ENCODE measurements at regions not wholly inside any gene's neighbourhood (a gene's known extent, or its start where the extent isn't known, plus 50 kb on each side); places are given as distances from the start of the nearest gene placed in this dataset.

- intact Hi-C loops (cut with DNase I; ENCODE audit: low total_unique reads): no loop called here
- Histone ChIP-seq H3K4me1 (no peaks in the 10 kb centered on the region), H3K4me3 (no peak overlapping the region), H3K9me3 (no peaks in the 10 kb centered on the region), H3K36me3 (no peaks in the 10 kb centered on the region), H3K27ac (no peak overlapping the region), H3K27me3 (no peaks in the 10 kb centered on the region)
- DNase-seq: no peak
- no peak for TF ChIP-seq CTCF (IDR thresholded peaks at IDR 0.05)
Observed at GRCh38 chr10:64977915-64978314, 1456.7 kb downstream of the REEP3 start.

- H3K36me3 ChIP-seq: no peaks in the 10 kb centered on the region
- H3K27me3 ChIP-seq: no peaks in the 10 kb centered on the region
- TF ChIP-seq CTCF (IDR thresholded peaks at IDR 0.05): no peak
- intact Hi-C loops (cut with DNase I; ENCODE audit: low total_unique reads): no loop called here
- no peak overlapping the region for H3K4me3 ChIP-seq
- no peak for DNase-seq
- no peak overlapping the region for H3K27ac ChIP-seq
- H3K4me1 ChIP-seq: no peaks in the 10 kb centered on the region
- no peaks in the 10 kb centered on the region for H3K9me3 ChIP-seq
Observed at GRCh38 chr10:64996886-64997285, 1475.7 kb downstream of the REEP3 start.

DNA sequence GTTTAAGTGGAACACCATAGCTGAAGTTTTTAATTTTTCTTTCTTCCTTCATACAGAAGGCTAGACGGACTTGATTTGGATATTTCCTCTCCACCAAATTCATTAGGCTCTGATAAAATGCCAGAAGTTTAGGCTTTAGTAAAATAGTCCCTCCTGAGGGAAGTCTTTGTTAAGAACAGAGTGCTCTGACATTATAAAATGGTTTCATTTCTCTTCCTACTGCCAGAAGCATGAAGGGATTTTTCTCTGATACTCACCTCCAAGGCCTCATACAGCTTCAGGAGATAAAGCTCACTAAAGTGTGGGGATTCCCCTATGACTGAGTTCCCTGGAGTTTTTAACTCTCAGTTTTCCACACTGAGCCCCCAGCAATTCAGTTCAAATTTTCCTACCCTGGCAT, 1489.6 kb downstream of the REEP3 start:
- H3K4me1 ChIP-seq: no peaks in the 10 kb centered on the region
- H3K9me3 ChIP-seq: no peaks in the 10 kb centered on the region
- intact Hi-C loops (cut with DNase I; ENCODE audit: low total_unique reads): no loop called here
- H3K27ac ChIP-seq: no peak overlapping the region
- no peaks in the 10 kb centered on the region for H3K27me3 ChIP-seq
- no peaks in the 10 kb centered on the region for H3K36me3 ChIP-seq
- TF ChIP-seq CTCF (IDR thresholded peaks at IDR 0.05): no peak
- no peak overlapping the region for H3K4me3 ChIP-seq
- DNase-seq: no peak

- no peak overlapping the region for H3K27ac ChIP-seq
- H3K4me3 ChIP-seq: no peak overlapping the region
- H3K4me1 ChIP-seq: no peaks in the 10 kb centered on the region
- H3K36me3 ChIP-seq: no peaks in the 10 kb centered on the region
- intact Hi-C loops (cut with DNase I; ENCODE audit: low total_unique reads): no loop called here
- no peaks in the 10 kb centered on the region for H3K9me3 ChIP-seq
- DNase-seq: no peak
- no peak for TF ChIP-seq CTCF (IDR thresholded peaks at IDR 0.05)
- H3K27me3 ChIP-seq: no peaks in the 10 kb centered on the region
Observed at GRCh38 chr10:65017523-65017922, 1496.3 kb downstream of the REEP3 start.

DNA sequence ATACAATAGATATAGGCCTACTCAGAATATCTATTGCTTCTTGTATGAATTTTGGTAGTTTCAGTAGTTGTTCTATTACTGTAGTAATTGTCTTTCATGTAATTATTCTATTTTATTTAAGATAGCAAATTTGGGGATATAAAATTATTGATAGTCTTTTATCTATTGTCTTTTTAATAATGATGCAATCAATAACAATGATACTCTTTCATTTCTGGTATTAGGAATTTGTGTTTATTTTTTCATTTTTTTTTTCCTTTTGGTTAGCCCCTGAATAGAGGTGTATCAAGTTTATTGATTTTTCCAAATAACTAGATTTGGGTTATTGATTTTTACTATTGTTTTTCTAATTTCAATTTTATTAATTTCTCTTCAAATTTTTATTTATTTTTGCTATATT, 1503.7 kb downstream of the REEP3 start:
- DNase-seq: no peak
- no peaks in the 10 kb centered on the region for H3K4me1 ChIP-seq
- H3K4me3 ChIP-seq: no peak overlapping the region
- TF ChIP-seq CTCF (IDR thresholded peaks at IDR 0.05): no peak
- no peaks in the 10 kb centered on the region for H3K9me3 ChIP-seq
- intact Hi-C loops (cut with DNase I; ENCODE audit: low total_unique reads): no loop called here
- H3K27ac ChIP-seq: no peak overlapping the region
- no peaks in the 10 kb centered on the region for H3K36me3 ChIP-seq
- no peaks in the 10 kb centered on the region for H3K27me3 ChIP-seq

DNA sequence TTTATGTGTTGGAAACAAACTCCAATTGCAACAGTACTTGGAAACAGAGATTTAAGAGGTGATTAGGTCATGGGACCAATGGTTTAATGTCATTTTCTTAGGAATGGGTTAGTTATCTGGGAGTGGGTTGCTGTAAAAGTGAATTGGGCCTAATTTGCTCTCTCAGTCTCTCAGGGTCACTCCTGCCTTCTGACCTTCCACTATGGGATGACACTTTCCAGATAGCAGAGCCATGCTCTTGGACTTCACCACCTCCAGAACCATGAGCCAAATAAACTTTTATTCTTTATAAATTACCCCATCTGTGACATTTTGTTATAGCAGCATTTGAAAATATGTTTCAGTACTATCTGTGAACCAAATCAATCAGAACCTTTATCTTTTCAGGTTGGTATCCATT, 1509.1 kb downstream of the REEP3 start:
- DNase-seq: no peak
- Histone ChIP-seq H3K9me3 (peaks cover 0 to 6% (median 0%) of the 10 kb centered on the region in 3 donors), H3K27ac (no peak overlapping the region), H3K27me3 (no peaks in the 10 kb centered on the region), H3K4me3 (no peak overlapping the region), H3K4me1 (peaks cover 0 to 13% (median 0%) of the 10 kb centered on the region in 4 donors), H3K36me3 (no peaks in the 10 kb centered on the region)
- TF ChIP-seq CTCF (IDR thresholded peaks at IDR 0.05): no peak
- intact Hi-C loops (cut with DNase I; ENCODE audit: low total_unique reads): no loop called here
